ENCODE measurements at regions not wholly inside any gene's neighbourhood (a gene's known extent, or its start where the extent isn't known, plus 50 kb on each side); places are given as distances from the start of the nearest gene placed in this dataset.

DNA sequence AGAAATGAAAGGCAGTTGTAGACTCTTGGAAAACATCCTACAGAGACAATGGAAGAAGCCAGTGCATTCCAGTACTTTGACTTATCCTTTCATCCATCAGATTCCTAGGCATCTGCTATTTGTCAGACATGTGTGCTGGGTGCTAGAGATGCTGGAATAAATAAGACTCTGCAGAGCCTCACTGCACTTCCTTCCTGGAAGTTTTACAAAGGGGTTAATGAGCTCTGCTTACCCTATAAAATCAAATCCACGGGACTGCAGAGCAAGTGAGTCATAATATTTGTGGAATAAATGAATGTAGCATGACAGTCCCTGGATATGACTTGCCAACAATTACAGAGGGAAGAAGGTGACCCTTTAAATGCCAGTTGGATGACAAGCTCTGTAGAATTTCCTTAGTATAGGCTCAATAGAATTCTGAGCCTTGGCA, 52.7 kb upstream of the NPAS2 start:
- no peak overlapping the region for H3K27ac ChIP-seq

DNA sequence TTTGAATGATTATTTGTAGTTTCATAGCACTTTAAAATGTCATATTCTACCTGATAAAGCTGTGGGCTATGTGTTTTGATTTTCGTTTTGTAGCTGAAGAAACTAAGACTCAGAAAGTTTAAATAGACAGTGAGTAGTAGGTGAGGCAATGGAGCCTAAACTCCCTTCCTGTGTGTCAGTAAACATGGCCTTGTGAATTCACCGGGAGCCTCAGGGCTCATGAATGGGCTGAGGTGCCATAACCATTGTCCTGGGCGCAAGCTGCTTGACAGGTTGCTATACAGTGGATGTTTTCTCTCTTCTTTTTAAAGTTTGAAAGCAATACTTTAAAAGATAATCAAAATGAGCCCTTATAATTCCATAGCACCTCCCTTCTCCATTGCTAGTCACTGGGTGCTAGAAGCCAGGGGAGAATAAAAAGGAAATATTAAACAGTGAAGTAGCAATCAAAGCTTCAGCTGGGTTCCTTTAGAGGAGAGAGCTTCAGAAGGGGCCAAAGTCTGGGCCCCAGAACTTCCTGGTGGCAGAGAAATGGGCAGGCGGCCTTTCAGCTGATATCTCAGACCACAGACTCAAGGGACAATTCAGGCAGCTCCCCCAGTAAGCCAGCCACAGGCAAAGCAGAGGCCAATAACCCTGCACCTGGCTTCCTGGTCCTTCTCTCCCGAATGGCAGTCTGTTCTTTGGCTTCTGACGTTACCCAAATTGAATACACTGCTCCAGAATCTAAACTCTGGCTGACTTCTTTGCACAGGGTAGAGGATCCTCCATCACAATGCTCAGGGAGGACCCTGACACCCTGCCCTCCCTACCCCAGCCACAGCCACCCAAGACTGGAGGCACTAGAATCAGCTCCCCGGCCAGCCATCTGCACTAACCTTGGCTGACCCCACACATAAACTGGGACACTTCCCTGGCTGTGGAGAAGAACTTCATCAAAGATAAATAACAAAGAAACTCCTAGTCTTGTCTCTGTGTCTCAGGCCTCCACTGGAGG, 51.8 kb upstream of the NPAS2 start:
- 63 to 67% methylated on average over 7 of the region's 7 CpGs for WGBS, 2 donors
- TF ChIP-seq POLR2A (IDR thresholded peaks at IDR 0.05): no peak
- no peak for TF ChIP-seq EP300 (IDR thresholded peaks at IDR 0.05)
- TF ChIP-seq, protein P1, sequence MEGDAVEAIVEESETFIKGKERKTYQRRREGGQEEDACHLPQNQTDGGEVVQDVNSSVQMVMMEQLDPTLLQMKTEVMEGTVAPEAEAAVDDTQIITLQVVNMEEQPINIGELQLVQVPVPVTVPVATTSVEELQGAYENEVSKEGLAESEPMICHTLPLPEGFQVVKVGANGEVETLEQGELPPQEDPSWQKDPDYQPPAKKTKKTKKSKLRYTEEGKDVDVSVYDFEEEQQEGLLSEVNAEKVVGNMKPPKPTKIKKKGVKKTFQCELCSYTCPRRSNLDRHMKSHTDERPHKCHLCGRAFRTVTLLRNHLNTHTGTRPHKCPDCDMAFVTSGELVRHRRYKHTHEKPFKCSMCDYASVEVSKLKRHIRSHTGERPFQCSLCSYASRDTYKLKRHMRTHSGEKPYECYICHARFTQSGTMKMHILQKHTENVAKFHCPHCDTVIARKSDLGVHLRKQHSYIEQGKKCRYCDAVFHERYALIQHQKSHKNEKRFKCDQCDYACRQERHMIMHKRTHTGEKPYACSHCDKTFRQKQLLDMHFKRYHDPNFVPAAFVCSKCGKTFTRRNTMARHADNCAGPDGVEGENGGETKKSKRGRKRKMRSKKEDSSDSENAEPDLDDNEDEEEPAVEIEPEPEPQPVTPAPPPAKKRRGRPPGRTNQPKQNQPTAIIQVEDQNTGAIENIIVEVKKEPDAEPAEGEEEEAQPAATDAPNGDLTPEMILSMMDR (IDR thresholded peaks at IDR 0.05): no peak
- H3K27ac ChIP-seq: no peak overlapping the region

More for the DNA sequence above, 52.7 kb upstream of the NPAS2 start:
- no peak overlapping the region for H3K4me3 ChIP-seq
- H3K27me3 ChIP-seq: no peaks in the 10 kb centered on the region
- WGBS, 2 donors: 3 to 21% methylated on average over 1 of the region's 1 CpG
- no peaks in the 10 kb centered on the region for H3K36me3 ChIP-seq
- H3K9me3 ChIP-seq: no peaks in the 10 kb centered on the region
- H3K4me1 ChIP-seq: no peaks in the 10 kb centered on the region
- no peak for DNase-seq (ENCODE audit: low spot score in 2 of 2)
- TF ChIP-seq EP300 (IDR thresholded peaks at IDR 0.05): no peak
- no peak for TF ChIP-seq POLR2A (IDR thresholded peaks at IDR 0.05)

More for the DNA sequence above, 51.8 kb upstream of the NPAS2 start:
- DNase-seq (ENCODE audit: low spot score in 2 of 2): peak in 1 of 2 donors; percentile 28
- Histone ChIP-seq H3K4me3 (no peak overlapping the region), H3K4me1 (no peaks in the 10 kb centered on the region), H3K27me3 (no peaks in the 10 kb centered on the region), H3K36me3 (no peaks in the 10 kb centered on the region), H3K9me3 (no peaks in the 10 kb centered on the region)

Data from tibial nerve (tissue), 4 donors.